ENCODE measurements at regions not wholly inside any gene's neighbourhood (a gene's known extent, or its start where the extent isn't known, plus 50 kb on each side); places are given as distances from the start of the nearest gene placed in this dataset.

- POLR2A ChIA-PET (ENCODE audit: low non-redundant PET), result no interaction called here
- no peak for DNase-seq (ENCODE audit: low spot score)
- Histone ChIP-seq H3K27me3 (replicated peaks; ENCODE audit: insufficient read depth, low read depth, low read length, poor library complexity) (no peaks in the 10 kb centered on the region), H3K36me3 (ENCODE audit: insufficient read depth, low read length, poor library complexity, severe bottlenecking) (no peaks in the 10 kb centered on the region), H3K27ac (ENCODE audit: low read depth, low read length, poor library complexity, severe bottlenecking) (no peak overlapping the region), H3K4me3 (ENCODE audit: low read depth, low read length, poor library complexity, severe bottlenecking) (no peak overlapping the region), H3K4me1 (ENCODE audit: insufficient read depth, low read length, poor library complexity, severe bottlenecking) (no peaks in the 10 kb centered on the region), H3K9me3 (ENCODE audit: low read depth, low read length, poor library complexity, severe bottlenecking) (no peaks in the 10 kb centered on the region)
- CTCF ChIA-PET, result no interaction called here
- no TSS peak for BruUV-seq (replicated peaks)
- TF ChIP-seq CTCF (conservative IDR thresholded peaks at IDR 0.05; ENCODE audit: low read depth, low read length) (no peak), EZH2 (IDR thresholded peaks at IDR 0.05; ENCODE audit: borderline replicate concordance, low read depth, low read length, poor library complexity, severe bottlenecking) (no peak)
- intact Hi-C loops (cut with micrococcal nuclease; ENCODE audit: unreplicated experiment), result no loop called here
Observed at GRCh38 chr7:88484551-88484950, 177.9 kb upstream of the STEAP4 start.

- no peaks in the 10 kb centered on the region for H3K9me3 ChIP-seq (ENCODE audit: low read depth, low read length, poor library complexity, severe bottlenecking)
- CTCF ChIA-PET, result no interaction called here
Observed at GRCh38 chr7:88480896-88481295, 174.2 kb upstream of the STEAP4 start.

GRCh38 chr7:88480271-88480670 lies 173.6 kb upstream of the STEAP4 start:
- Histone ChIP-seq H3K36me3 (ENCODE audit: insufficient read depth, low read length, poor library complexity, severe bottlenecking) (no peaks in the 10 kb centered on the region), H3K4me3 (ENCODE audit: low read depth, low read length, poor library complexity, severe bottlenecking) (no peak overlapping the region), H3K9me3 (ENCODE audit: low read depth, low read length, poor library complexity, severe bottlenecking) (no peaks in the 10 kb centered on the region), H3K4me1 (ENCODE audit: insufficient read depth, low read length, poor library complexity, severe bottlenecking) (no peaks in the 10 kb centered on the region), H3K27ac (ENCODE audit: low read depth, low read length, poor library complexity, severe bottlenecking) (no peak overlapping the region), H3K27me3 (replicated peaks; ENCODE audit: insufficient read depth, low read depth, low read length, poor library complexity) (no peaks in the 10 kb centered on the region)
- no peak for TF ChIP-seq CTCF (conservative IDR thresholded peaks at IDR 0.05; ENCODE audit: low read depth, low read length)
- TF ChIP-seq EZH2 (IDR thresholded peaks at IDR 0.05; ENCODE audit: borderline replicate concordance, low read depth, low read length, poor library complexity, severe bottlenecking), result no peak
- intact Hi-C loops (cut with micrococcal nuclease; ENCODE audit: unreplicated experiment), result no loop called here
- BruUV-seq (replicated peaks), result no TSS peak
- ChIA-PET POLR2A (ENCODE audit: low non-redundant PET) (no interaction called here), CTCF (no interaction called here)
- no peak for DNase-seq (ENCODE audit: low spot score)

More at GRCh38 chr7:88480896-88481295, 174.2 kb upstream of the STEAP4 start:
- Histone ChIP-seq H3K27me3 (replicated peaks; ENCODE audit: insufficient read depth, low read depth, low read length, poor library complexity) (no peaks in the 10 kb centered on the region), H3K4me1 (ENCODE audit: insufficient read depth, low read length, poor library complexity, severe bottlenecking) (no peaks in the 10 kb centered on the region), H3K36me3 (ENCODE audit: insufficient read depth, low read length, poor library complexity, severe bottlenecking) (no peaks in the 10 kb centered on the region), H3K4me3 (ENCODE audit: low read depth, low read length, poor library complexity, severe bottlenecking) (no peak overlapping the region), H3K27ac (ENCODE audit: low read depth, low read length, poor library complexity, severe bottlenecking) (no peak overlapping the region)
- intact Hi-C loops (cut with micrococcal nuclease; ENCODE audit: unreplicated experiment), result no loop called here
- no peak for DNase-seq (ENCODE audit: low spot score)
- POLR2A ChIA-PET (ENCODE audit: low non-redundant PET), result no interaction called here
- BruUV-seq (replicated peaks), result no TSS peak
- TF ChIP-seq EZH2 (IDR thresholded peaks at IDR 0.05; ENCODE audit: borderline replicate concordance, low read depth, low read length, poor library complexity, severe bottlenecking), result no peak
- no peak for TF ChIP-seq CTCF (conservative IDR thresholded peaks at IDR 0.05; ENCODE audit: low read depth, low read length)

All from A673 (cell line).